22Rv1 (cell line): ENCODE measurements at regions not wholly inside any gene's neighbourhood (a gene's known extent, or its start where the extent isn't known, plus 50 kb on each side); places are given as distances from the start of the nearest gene placed in this dataset.

ENCODE experiments used
- H3K27ac ChIP-seq: fragments of 450-650 bp; 2 replicates; pipeline ENCODE4 v1.5.1; 2017
- CTCF ChIP-seq: fragments of 450-650 bp; IDR thresholded peaks from 2 replicates; pipeline ENCODE4 v1.5.1; 2017; ENCODE audit warnings: mild to moderate bottlenecking
- ZFX ChIP-seq: fragments of 450-650 bp; IDR thresholded peaks from 2 replicates; pipeline ENCODE4 v1.6.1; 2017; ENCODE audit warnings: antibody characterized with exemption, borderline replicate concordance

- TF ChIP-seq ZFX, result no peak
- no peak for TF ChIP-seq CTCF
- H3K27ac ChIP-seq, result no peak overlapping the region
These were observed 93.3 kb upstream of the CD180 start for GRCh38 chr5:67289763-67290521.

GRCh38 chr5:67287510-67288268, 91.1 kb upstream of the CD180 start:
- TF ChIP-seq ZFX (no peak), CTCF (no peak)
- no peak overlapping the region for H3K27ac ChIP-seq

- H3K27ac ChIP-seq, result no peak overlapping the region
These were observed 89.4 kb upstream of the CD180 start for GRCh38 chr5:67286006-67286405.

GRCh38 chr5:67283988-67284487, 87.4 kb upstream of the CD180 start:
- H3K27ac ChIP-seq, result no peak overlapping the region
- TF ChIP-seq ZFX, result no peak
- TF ChIP-seq CTCF, result no peak

More at GRCh38 chr5:67286006-67286405, 89.4 kb upstream of the CD180 start:
- TF ChIP-seq ZFX (no peak), CTCF (no peak)

GRCh38 chr5:67283275-67283987, 86.8 kb upstream of the CD180 start:
- no peak for TF ChIP-seq CTCF
- no peak overlapping the region for H3K27ac ChIP-seq

GRCh38 chr5:67281874-67282273, 85.3 kb upstream of the CD180 start:
- H3K27ac ChIP-seq, result no peak overlapping the region
- TF ChIP-seq CTCF (no peak), ZFX (no peak)
